Uterus (tissue), 2 donors: ENCODE measurements at regions not wholly inside any gene's neighbourhood (a gene's known extent, or its start where the extent isn't known, plus 50 kb on each side); places are given as distances from the start of the nearest gene placed in this dataset.

Source experiments
- CTCF ChIP-seq, 4 experiments: fragments of 200-600 bp in 2 of 4; fragments of 450-650 bp in 2 of 4; sonication (generic) in 2 of 4; IDR thresholded peaks; one replicate each; pipeline ENCODE4 v1.5.1; 2016 to 2019; ENCODE audit warnings: antibody characterized with exemption in 4 of 4, mild to moderate bottlenecking in 2 of 4, moderate library complexity in 1 of 4
- POLR2A ChIP-seq, 2 donors: fragments of 450-650 bp; IDR thresholded peaks; one replicate each; pipeline ENCODE4 v1.6.1; 2016; ENCODE audit warnings: antibody characterized with exemption in 2 of 2, mild to moderate bottlenecking in 1 of 2, moderate library complexity in 1 of 2

GRCh38 chr20:50416269-50417022, 93.7 kb upstream of the PTPN1 start:
- no peak for TF ChIP-seq CTCF (IDR thresholded peaks at IDR 0.05)
- TF ChIP-seq POLR2A (IDR thresholded peaks at IDR 0.05), result no peak
